Activated B cell treated with CpG ODN at 0.5 μM for 24 hours (primary cell): ENCODE measurements at regions not wholly inside any gene's neighbourhood (a gene's known extent, or its start where the extent isn't known, plus 50 kb on each side); places are given as distances from the start of the nearest gene placed in this dataset.

Experiments used
- ATAC-seq: fragments of 200-7000 bp; cut with Tn5 transposase; one replicate; pipeline ENCODE4 v1.10.0; 2021; ENCODE audit warnings: low read depth, mild to moderate bottlenecking, moderate library complexity
- CTCF ChIA-PET: fragments of 350-600 bp; sonication (Branson Sonifier 250); formaldehyde crosslinking; loops from one replicate; lab custom pipeline; 2021; ENCODE audit warnings: antibody characterized with exemption; lab: Charles Lee
- POLR2A ChIA-PET: fragments of 350-600 bp; sonication (Branson Sonifier 250); formaldehyde crosslinking; loops from one replicate; lab custom pipeline; 2021; ENCODE audit warnings: antibody characterized with exemption; lab: Charles Lee
- DNase-seq: peaks from one replicate; pipeline ENCODE4 v3.0.0; 2022
- H3K27ac Mint-ChIP-seq: one replicate; pipeline ENCODE4 v1.8.0; 2020; ENCODE audit warnings: mixed read lengths
- H3K27me3 Mint-ChIP-seq: one replicate; pipeline ENCODE4 v1.8.0; 2021; ENCODE audit warnings: mixed read lengths
- H3K36me3 Mint-ChIP-seq: one replicate; pipeline ENCODE4 v1.8.0; 2021; ENCODE audit warnings: low read depth, mixed read lengths
- H3K4me1 Mint-ChIP-seq: one replicate; pipeline ENCODE4 v1.8.0; 2021; ENCODE audit warnings: mixed read lengths
- H3K4me3 Mint-ChIP-seq: one replicate; pipeline ENCODE4 v1.8.0; 2020; ENCODE audit warnings: mild to moderate bottlenecking, mixed read lengths
- H3K9me3 Mint-ChIP-seq: one replicate; pipeline ENCODE4 v1.8.0; 2020; ENCODE audit warnings: mixed read lengths
- CTCF ChIP-seq: fragments of 200-600 bp; IDR thresholded peaks from one replicate; pipeline ENCODE4 v1.8.0; 2022; ENCODE audit warnings: antibody characterized with exemption, mild to moderate bottlenecking
- intact Hi-C: fragments of 100-400 bp; cut with micrococcal nuclease; formaldehyde crosslinking; loops from one replicate; pipeline ENCODE4 v1.15.1; 2024

GRCh38 chr16:6672507-6672906 is 660.1 kb upstream of the RBFOX1 start:
- H3K9me3 Mint-ChIP-seq: peaks cover 6% of the 10 kb centered on the region
- ChIA-PET POLR2A (no interaction called here), CTCF (no interaction called here)
- H3K4me3 Mint-ChIP-seq: no peak overlapping the region
- intact Hi-C loops: no loop called here
- no peaks in the 10 kb centered on the region for H3K27me3 Mint-ChIP-seq
- H3K4me1 Mint-ChIP-seq: no peaks in the 10 kb centered on the region
- no peak overlapping the region for H3K27ac Mint-ChIP-seq
- DNase-seq: no peak
- no peak for TF ChIP-seq CTCF
- no peaks in the 10 kb centered on the region for H3K36me3 Mint-ChIP-seq
- no peak for ATAC-seq

- ChIA-PET POLR2A (no interaction called here), CTCF (no interaction called here)
- H3K27ac Mint-ChIP-seq: no peak overlapping the region
- H3K27me3 Mint-ChIP-seq: no peaks in the 10 kb centered on the region
- intact Hi-C loops: no loop called here
- H3K4me1 Mint-ChIP-seq: no peaks in the 10 kb centered on the region
- no peak for TF ChIP-seq CTCF
- no peaks in the 10 kb centered on the region for H3K36me3 Mint-ChIP-seq
- H3K9me3 Mint-ChIP-seq: no peaks in the 10 kb centered on the region
- H3K4me3 Mint-ChIP-seq: no peak overlapping the region
- DNase-seq (no peak), ATAC-seq (no peak)
These were observed 665.3 kb upstream of the RBFOX1 start for GRCh38 chr16:6667393-6667792.

- no peak for TF ChIP-seq CTCF
- no peak for DNase-seq
- Mint-ChIP-seq H3K27ac (no peak overlapping the region), H3K9me3 (no peaks in the 10 kb centered on the region), H3K4me3 (no peak overlapping the region), H3K27me3 (no peaks in the 10 kb centered on the region), H3K36me3 (no peaks in the 10 kb centered on the region), H3K4me1 (no peaks in the 10 kb centered on the region)
- ChIA-PET POLR2A (no interaction called here), CTCF (no interaction called here)
- no peak for ATAC-seq
- intact Hi-C loops: no loop called here
These were observed 667.5 kb upstream of the RBFOX1 start for GRCh38 chr16:6665126-6665525.

GRCh38 chr16:6663668-6664067 is 669.0 kb upstream of the RBFOX1 start:
- ATAC-seq (no peak), DNase-seq (no peak)
- ChIA-PET POLR2A (no interaction called here), CTCF (no interaction called here)
- Mint-ChIP-seq H3K36me3 (no peaks in the 10 kb centered on the region), H3K4me3 (no peak overlapping the region), H3K27ac (no peak overlapping the region), H3K27me3 (no peaks in the 10 kb centered on the region), H3K9me3 (no peaks in the 10 kb centered on the region), H3K4me1 (no peaks in the 10 kb centered on the region)
- intact Hi-C loops: no loop called here
- TF ChIP-seq CTCF: no peak

- Mint-ChIP-seq H3K36me3 (no peaks in the 10 kb centered on the region), H3K4me3 (no peak overlapping the region), H3K4me1 (no peaks in the 10 kb centered on the region), H3K27me3 (no peaks in the 10 kb centered on the region), H3K9me3 (no peaks in the 10 kb centered on the region), H3K27ac (no peak overlapping the region)
- ChIA-PET CTCF (no interaction called here), POLR2A (no interaction called here)
- intact Hi-C loops: no loop called here
- ATAC-seq (no peak), DNase-seq (no peak)
- no peak for TF ChIP-seq CTCF
These were observed 675.9 kb upstream of the RBFOX1 start for GRCh38 chr16:6656760-6657159.
